H9 (cell line): ENCODE measurements at regions not wholly inside any gene's neighbourhood (a gene's known extent, or its start where the extent isn't known, plus 50 kb on each side); places are given as distances from the start of the nearest gene placed in this dataset.

ENCODE experiments used
- DNase-seq: peaks from one replicate; pipeline ENCODE4 v3.0.0-alpha.2; 2017
- H2AFZ ChIP-seq: one replicate; pipeline ENCODE4 v1.6.1; 2013; ENCODE audit warnings: mild to moderate bottlenecking, low read length, control low read depth, moderate library complexity
- H2AK5ac ChIP-seq: 2 replicates; pipeline ENCODE4 v1.6.1; 2013; ENCODE audit warnings: low read length, control low read depth, mixed read lengths; ENCODE audit not compliant: insufficient read length
- H2BK120ac ChIP-seq: one replicate; pipeline ENCODE4 v1.6.1; 2013; ENCODE audit warnings: low read depth, mild to moderate bottlenecking, low read length, control low read depth, inconsistent platforms; ENCODE audit not compliant: poor library complexity, severe bottlenecking
- H2BK12ac ChIP-seq: 2 replicates; pipeline ENCODE4 v1.6.1; 2013; ENCODE audit warnings: low read length, control low read depth, mixed read lengths, low read depth; ENCODE audit not compliant: insufficient read length
- H2BK15ac ChIP-seq: 2 replicates; pipeline ENCODE4 v1.6.1; 2013; ENCODE audit warnings: low read depth, low read length, control low read depth
- H2BK20ac ChIP-seq: one replicate; pipeline ENCODE4 v1.6.1; 2013; ENCODE audit warnings: low read depth, mild to moderate bottlenecking, low read length, control low read depth, inconsistent platforms; ENCODE audit not compliant: poor library complexity, severe bottlenecking
- H2BK5ac ChIP-seq: 2 replicates; pipeline ENCODE4 v1.6.1; 2013; ENCODE audit warnings: low read length, control low read depth, mixed read lengths; ENCODE audit not compliant: insufficient read length
- H3K14ac ChIP-seq: 2 replicates; pipeline ENCODE4 v1.6.1; 2013; ENCODE audit warnings: low read length, control low read depth; ENCODE audit not compliant: insufficient read depth
- H3K18ac ChIP-seq: 2 replicates; pipeline ENCODE4 v1.6.1; 2013; ENCODE audit warnings: low read depth, mild to moderate bottlenecking, mixed read lengths, low read length, control low read depth; ENCODE audit not compliant: insufficient read length
- H3K23ac ChIP-seq: 2 replicates; pipeline ENCODE4 v1.6.1; 2013; ENCODE audit warnings: low read length, control low read depth, mixed read lengths, low read depth; ENCODE audit not compliant: insufficient read length
- H3K23me2 ChIP-seq: 2 replicates; pipeline ENCODE4 v1.6.1; 2013; ENCODE audit warnings: low read depth, mild to moderate bottlenecking, mixed read lengths, low read length, control low read depth; ENCODE audit not compliant: insufficient read length, poor library complexity, severe bottlenecking
- H3K27ac ChIP-seq: 2 replicates; pipeline ENCODE4 v1.5.1; 2013; ENCODE audit warnings: low read length, control low read depth, mixed read lengths, low read depth; ENCODE audit not compliant: insufficient read length
- H3K27me3 ChIP-seq: 2 replicates; pipeline ENCODE4 v1.6.1; 2013; ENCODE audit warnings: low read length, control low read depth, inconsistent platforms; ENCODE audit not compliant: insufficient read depth
- H3K4ac ChIP-seq: 2 replicates; pipeline ENCODE4 v1.6.1; 2013; ENCODE audit warnings: low read depth, mild to moderate bottlenecking, control low read depth, inconsistent platforms, low read length, moderate library complexity
- H3K4me1 ChIP-seq: 2 replicates; pipeline ENCODE4 v1.6.1; 2013; ENCODE audit warnings: low read length, control low read depth, inconsistent platforms; ENCODE audit not compliant: insufficient read depth
- H3K4me2 ChIP-seq: 2 replicates; pipeline ENCODE4 v1.6.1; 2013; ENCODE audit warnings: low read length, control low read depth, mixed read lengths; ENCODE audit not compliant: insufficient read length, insufficient read depth
- H3K56ac ChIP-seq: 2 replicates; pipeline ENCODE4 v1.6.1; 2013; ENCODE audit warnings: low read depth, mild to moderate bottlenecking, mixed read lengths, low read length, control low read depth; ENCODE audit not compliant: insufficient read length
- H3K79me1 ChIP-seq: 2 replicates; pipeline ENCODE4 v1.6.1; 2013; ENCODE audit warnings: low read depth, mild to moderate bottlenecking, moderate library complexity, low read length, control low read depth, inconsistent platforms; ENCODE audit not compliant: insufficient read depth, poor library complexity, severe bottlenecking
- H3K79me2 ChIP-seq: 2 replicates; pipeline ENCODE4 v1.6.1; 2013; ENCODE audit warnings: low read length, control low read depth, inconsistent platforms; ENCODE audit not compliant: insufficient read depth
- H3K9ac ChIP-seq: 2 replicates; pipeline ENCODE4 v1.6.1; 2013; ENCODE audit warnings: low read length, control low read depth, mixed read lengths; ENCODE audit not compliant: insufficient read length; ENCODE audit errors: extremely low read depth
- H3K9me3 ChIP-seq: one replicate; pipeline ENCODE4 v1.6.1; 2013; ENCODE audit warnings: low read depth, low read length, inconsistent platforms; ENCODE audit not compliant: control insufficient read depth
- H3T11ph ChIP-seq: one replicate; pipeline ENCODE4 v1.6.1; 2013; ENCODE audit warnings: mild to moderate bottlenecking, low read length, control low read depth, inconsistent platforms
- H4K20me1 ChIP-seq: one replicate; pipeline ENCODE4 v1.6.1; 2013; ENCODE audit not compliant: control insufficient read depth, insufficient read length, insufficient read depth
- H4K5ac ChIP-seq: 2 replicates; pipeline ENCODE4 v1.6.1; 2013; ENCODE audit warnings: low read depth, mild to moderate bottlenecking, mixed read lengths, low read length, control low read depth; ENCODE audit not compliant: insufficient read length
- H4K8ac ChIP-seq: replicated peaks from 2 replicates; pipeline ENCODE4 v1.6.1; 2013; ENCODE audit warnings: low read length, control low read depth, mixed read lengths, low read depth; ENCODE audit not compliant: insufficient read length
- H4K91ac ChIP-seq: 2 replicates; pipeline ENCODE4 v1.6.1; 2013; ENCODE audit warnings: low read depth, mild to moderate bottlenecking, moderate library complexity, mixed read lengths, low read length, control low read depth; ENCODE audit not compliant: insufficient read length
- H3K27ac Mint-ChIP-seq, 3 experiments: 2 replicates in 2 of 3; 3 replicates in 1 of 3; pipeline ENCODE4 v1.8.0; 2020 to 2021; ENCODE audit warnings: mixed read lengths in 3 of 3, mild to moderate bottlenecking in 1 of 3, moderate library complexity in 1 of 3
- H3K27me3 Mint-ChIP-seq: 2 replicates; pipeline ENCODE4 v1.8.0; 2021; ENCODE audit warnings: low read depth, mild to moderate bottlenecking, moderate library complexity, mixed read lengths
- H3K36me3 Mint-ChIP-seq, 3 experiments: 2 replicates in 2 of 3; 3 replicates in 1 of 3; pipeline ENCODE4 v1.8.0; 2020 to 2021; ENCODE audit warnings: low read depth in 3 of 3, mixed read lengths in 3 of 3; ENCODE audit not compliant: insufficient read depth in 1 of 3
- H3K4me1 Mint-ChIP-seq, 2 experiments: 2 replicates each; pipeline ENCODE4 v1.8.0; 2020; ENCODE audit warnings: mixed read lengths in 2 of 2
- H3K4me3 Mint-ChIP-seq, 2 experiments: 2 replicates in 1 of 2; 3 replicates in 1 of 2; pipeline ENCODE4 v1.8.0; 2020 to 2021; ENCODE audit warnings: mild to moderate bottlenecking in 2 of 2, mixed read lengths in 2 of 2, moderate library complexity in 1 of 2
- H3K9me3 Mint-ChIP-seq, 2 experiments: 2 replicates in 1 of 2; 3 replicates in 1 of 2; pipeline ENCODE4 v1.8.0; 2020; ENCODE audit warnings: mild to moderate bottlenecking in 2 of 2, mixed read lengths in 2 of 2, moderate library complexity in 1 of 2
- CTCF ChIP-seq: fragments of 200-600 bp; sonication (generic); conservative IDR thresholded peaks from 3 replicates; pipeline ENCODE4 v1.8.0; 2021; ENCODE audit warnings: antibody characterized with exemption, mild to moderate bottlenecking
- WGBS: extraction: QIAGEN DNeasy Blood & Tissue Kit; methylation state at CpG from one replicate; pipeline ENCODE4 v1.1.7; 2013; ENCODE audit warnings: missing lambda C conversion rate, low lambda C conversion rate, mixed read lengths; ENCODE audit not compliant: insufficient read length; ENCODE audit errors: extremely low coverage; 5-methylcytosine and 5-hydroxymethylcytosine counted together

- H3K36me3 Mint-ChIP-seq: peaks cover 0 to 3% (median 0%) of the 10 kb centered on the region in 3 experiments; a peak in 2 of 7 replicates
- no peak overlapping the region for H4K91ac ChIP-seq
- no peak overlapping the region for H3K23ac ChIP-seq
- no peak overlapping the region for H3K18ac ChIP-seq
- no peaks in the 10 kb centered on the region for H3K4me1 ChIP-seq
- no peaks in the 10 kb centered on the region for H3K79me1 ChIP-seq
- no peaks in the 10 kb centered on the region for H3K27me3 ChIP-seq
- H3T11ph ChIP-seq: no peak overlapping the region
- H2BK5ac ChIP-seq: no peak overlapping the region
- H3K27me3 Mint-ChIP-seq: no peaks in the 10 kb centered on the region
- no peak overlapping the region for H3K56ac ChIP-seq
- H3K14ac ChIP-seq: no peak overlapping the region
- no peak overlapping the region for H4K8ac ChIP-seq
- no peak overlapping the region for H2BK120ac ChIP-seq
- no peaks in the 10 kb centered on the region; a peak in 1 of 5 replicates for H3K9me3 Mint-ChIP-seq
- H3K79me2 ChIP-seq: no peaks in the 10 kb centered on the region
- no peaks in the 10 kb centered on the region for H4K20me1 ChIP-seq
- peaks cover 7 to 11% of the 10 kb centered on the region in 2 experiments for H3K4me1 Mint-ChIP-seq
- H3K9ac ChIP-seq: no peak overlapping the region
- H2AK5ac ChIP-seq: no peak overlapping the region
- H3K23me2 ChIP-seq: no peaks in the 10 kb centered on the region
- no peak for DNase-seq
- H3K4ac ChIP-seq: no peak overlapping the region
- H3K9me3 ChIP-seq: no peaks in the 10 kb centered on the region
- no peak overlapping the region for H4K5ac ChIP-seq
- no peak overlapping the region for H2BK20ac ChIP-seq
- H2BK15ac ChIP-seq: no peak overlapping the region
- no peak overlapping the region for H2BK12ac ChIP-seq
- H3K27ac ChIP-seq: no peak overlapping the region
- H3K27ac Mint-ChIP-seq: no peak overlapping the region; a peak in 1 of 7 replicates
- H3K4me3 Mint-ChIP-seq: no peak overlapping the region
- no peak for TF ChIP-seq CTCF
- WGBS: no CpG with 5 or more reads among the region's 2 CpGs
- H2AFZ ChIP-seq: no peak overlapping the region
- H3K4me2 ChIP-seq: no peak overlapping the region
Observed at GRCh38 chr4:79823148-79823763, 249.8 kb downstream of the ANTXR2 start.
